ENCODE measurements at regions not wholly inside any gene's neighbourhood (a gene's known extent, or its start where the extent isn't known, plus 50 kb on each side); places are given as distances from the start of the nearest gene placed in this dataset.

DNA sequence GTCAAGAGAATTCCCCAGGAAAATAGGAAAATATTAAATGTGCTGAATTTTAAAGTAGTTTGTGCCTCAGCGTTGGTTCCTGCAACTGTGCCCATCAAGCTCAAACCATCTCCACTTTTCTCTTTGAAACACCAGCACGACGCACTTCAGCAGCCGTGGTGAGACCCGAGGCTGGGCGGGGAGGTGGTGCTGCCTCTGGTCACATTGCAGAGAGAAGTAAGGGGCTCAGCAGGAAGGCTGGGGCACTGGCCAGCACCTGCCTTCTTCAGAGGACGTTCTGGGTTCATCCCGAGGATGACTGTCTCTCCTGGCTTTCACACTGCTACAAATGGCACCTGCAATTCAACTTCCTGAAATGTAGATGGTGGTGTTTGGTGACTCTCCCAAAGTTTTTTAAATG lies 323.7 kb upstream of the SALL3 start:
- Histone ChIP-seq H3K27me3 (ENCODE audit: low read depth) (peaks cover 6% of the 10 kb centered on the region), H3K27ac (no peak overlapping the region), H3K36me3 (no peaks in the 10 kb centered on the region), H3K4me3 (no peak overlapping the region), H3K4me1 (no peaks in the 10 kb centered on the region), H3K9me3 (no peaks in the 10 kb centered on the region)
- ATAC-seq, result no peak
- DNase-seq, result no peak
- TF ChIP-seq, protein P1, sequence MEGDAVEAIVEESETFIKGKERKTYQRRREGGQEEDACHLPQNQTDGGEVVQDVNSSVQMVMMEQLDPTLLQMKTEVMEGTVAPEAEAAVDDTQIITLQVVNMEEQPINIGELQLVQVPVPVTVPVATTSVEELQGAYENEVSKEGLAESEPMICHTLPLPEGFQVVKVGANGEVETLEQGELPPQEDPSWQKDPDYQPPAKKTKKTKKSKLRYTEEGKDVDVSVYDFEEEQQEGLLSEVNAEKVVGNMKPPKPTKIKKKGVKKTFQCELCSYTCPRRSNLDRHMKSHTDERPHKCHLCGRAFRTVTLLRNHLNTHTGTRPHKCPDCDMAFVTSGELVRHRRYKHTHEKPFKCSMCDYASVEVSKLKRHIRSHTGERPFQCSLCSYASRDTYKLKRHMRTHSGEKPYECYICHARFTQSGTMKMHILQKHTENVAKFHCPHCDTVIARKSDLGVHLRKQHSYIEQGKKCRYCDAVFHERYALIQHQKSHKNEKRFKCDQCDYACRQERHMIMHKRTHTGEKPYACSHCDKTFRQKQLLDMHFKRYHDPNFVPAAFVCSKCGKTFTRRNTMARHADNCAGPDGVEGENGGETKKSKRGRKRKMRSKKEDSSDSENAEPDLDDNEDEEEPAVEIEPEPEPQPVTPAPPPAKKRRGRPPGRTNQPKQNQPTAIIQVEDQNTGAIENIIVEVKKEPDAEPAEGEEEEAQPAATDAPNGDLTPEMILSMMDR (IDR thresholded peaks at IDR 0.05), result no peak
- intact Hi-C loops (cut with DNase I), result no loop called here

DNA sequence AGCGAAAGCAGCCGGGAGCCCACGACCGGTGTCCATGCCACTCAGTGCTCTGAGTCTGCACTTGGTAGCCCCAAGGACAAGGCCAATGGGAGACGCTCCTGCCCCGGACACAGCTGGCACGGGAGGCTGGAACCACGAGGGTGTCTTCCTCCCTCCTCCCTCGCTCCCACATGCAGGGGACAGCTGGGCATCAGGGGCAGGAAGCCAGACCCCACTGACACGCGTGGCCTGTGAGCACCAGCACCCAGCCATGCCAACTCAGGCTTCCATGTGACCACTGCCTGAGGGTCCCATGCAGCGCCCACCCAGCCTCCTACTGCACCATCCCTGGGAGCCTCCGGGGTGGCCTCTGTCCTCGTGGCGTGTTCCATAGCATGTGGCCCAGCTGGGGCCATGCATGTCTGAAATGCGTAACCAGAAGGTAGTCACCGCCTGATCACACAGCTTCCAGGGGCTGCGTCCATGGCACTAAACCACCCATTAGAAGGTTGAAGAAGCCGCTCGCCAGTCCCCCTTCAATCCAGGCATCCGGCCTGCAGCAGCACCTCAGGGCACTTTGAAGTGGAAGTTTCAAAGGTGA lies 323.2 kb upstream of the SALL3 start:
- TF ChIP-seq, protein P1 (IDR thresholded peaks at IDR 0.05), result no peak
- no peaks in the 10 kb centered on the region for H3K4me1 ChIP-seq
- intact Hi-C loops (cut with DNase I), result no loop called here
- H3K36me3 ChIP-seq, result no peaks in the 10 kb centered on the region
- peaks cover 6% of the 10 kb centered on the region for H3K27me3 ChIP-seq (ENCODE audit: low read depth)
- H3K27ac ChIP-seq, result no peak overlapping the region
- H3K4me3 ChIP-seq, result no peak overlapping the region
- H3K9me3 ChIP-seq, result no peaks in the 10 kb centered on the region
- DNase-seq (no peak), ATAC-seq (no peak)

DNA sequence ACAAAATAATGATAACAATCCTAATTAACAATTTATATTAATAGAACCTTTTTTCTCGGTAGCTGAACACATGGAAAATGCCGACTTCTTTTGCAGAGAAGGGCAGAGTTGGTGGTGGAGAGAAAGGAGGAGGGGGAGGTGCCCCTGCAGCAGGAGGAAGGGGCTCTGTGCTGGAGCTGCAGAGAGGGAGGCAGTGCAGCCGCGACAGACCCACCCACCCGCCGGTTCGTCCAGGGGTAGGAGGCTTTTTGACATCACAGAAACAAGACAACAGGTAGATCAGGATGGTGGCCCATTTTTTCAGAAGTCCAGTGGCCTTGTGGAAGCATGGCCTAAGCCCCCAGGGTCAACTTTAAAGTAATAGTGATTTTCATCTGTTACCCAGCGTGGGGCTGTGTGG lies 321.1 kb upstream of the SALL3 start:
- H3K4me1 ChIP-seq, result no peaks in the 10 kb centered on the region
- no peak for DNase-seq

DNA sequence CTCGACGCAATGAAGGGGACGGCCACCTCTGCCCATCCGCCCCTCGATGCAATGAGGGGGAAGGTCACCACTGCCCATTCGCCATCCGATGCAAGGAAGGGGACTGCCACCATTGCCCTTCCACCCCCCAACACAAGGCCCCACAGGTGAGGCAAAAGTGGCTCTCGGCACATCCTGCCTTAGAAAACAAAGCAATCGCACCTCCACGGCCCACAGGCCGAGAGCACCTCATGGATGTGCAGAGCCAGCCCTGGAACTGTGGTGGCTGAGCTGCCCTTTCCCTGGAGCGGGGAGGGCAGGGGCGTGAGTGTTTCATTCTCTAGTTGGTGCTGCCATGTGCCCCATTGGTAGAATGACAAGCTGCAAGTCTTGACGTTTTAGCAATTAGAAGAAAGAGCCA lies 320.6 kb upstream of the SALL3 start:
- no peak for DNase-seq
- ATAC-seq, result no peak
- no peak overlapping the region for H3K27ac ChIP-seq
- no peaks in the 10 kb centered on the region for H3K4me1 ChIP-seq
- no peaks in the 10 kb centered on the region for H3K36me3 ChIP-seq
- TF ChIP-seq, protein P1 (IDR thresholded peaks at IDR 0.05), result no peak
- H3K4me3 ChIP-seq, result no peak overlapping the region
- H3K9me3 ChIP-seq, result no peaks in the 10 kb centered on the region
- intact Hi-C loops (cut with DNase I), result no loop called here
- H3K27me3 ChIP-seq (ENCODE audit: low read depth), result peaks cover 6% of the 10 kb centered on the region

More for the DNA sequence above, 321.1 kb upstream of the SALL3 start:
- H3K27ac ChIP-seq, result no peak overlapping the region
- H3K9me3 ChIP-seq, result no peaks in the 10 kb centered on the region
- H3K4me3 ChIP-seq, result no peak overlapping the region
- ATAC-seq, result no peak
- H3K36me3 ChIP-seq, result no peaks in the 10 kb centered on the region
- intact Hi-C loops (cut with DNase I), result no loop called here
- TF ChIP-seq, protein P1 (IDR thresholded peaks at IDR 0.05), result no peak
- peaks cover 6% of the 10 kb centered on the region for H3K27me3 ChIP-seq (ENCODE audit: low read depth)

DNA sequence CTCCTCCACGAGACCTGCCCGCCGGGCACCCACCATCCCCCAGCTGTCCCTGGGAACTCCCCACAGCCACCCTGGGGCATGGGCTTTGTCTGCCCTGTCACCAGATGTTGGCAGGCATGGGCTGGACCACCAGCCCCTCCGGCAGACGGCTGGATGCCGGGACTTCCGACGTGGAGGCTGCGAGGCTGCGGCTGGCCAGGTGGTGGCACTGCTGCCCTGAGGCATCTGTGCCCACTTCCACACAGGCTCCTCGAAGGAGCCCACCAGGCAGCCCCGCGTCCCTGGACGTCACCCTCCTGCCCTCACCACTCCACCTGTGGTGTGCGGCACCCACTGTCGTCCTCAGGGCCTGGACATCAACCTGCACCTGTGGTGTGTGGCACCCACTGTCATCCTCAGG lies 319.9 kb upstream of the SALL3 start:
- ATAC-seq, result peak; percentile 38 to 66

More for the DNA sequence above, 319.9 kb upstream of the SALL3 start:
- Histone ChIP-seq H3K27ac (no peak overlapping the region), H3K36me3 (no peaks in the 10 kb centered on the region), H3K4me1 (no peaks in the 10 kb centered on the region), H3K9me3 (no peaks in the 10 kb centered on the region), H3K4me3 (no peak overlapping the region), H3K27me3 (ENCODE audit: low read depth) (peaks cover 6% of the 10 kb centered on the region)
- intact Hi-C loops (cut with DNase I), result no loop called here
- TF ChIP-seq, protein P1 (IDR thresholded peaks at IDR 0.05), result peak; percentile 55
- DNase-seq, result no peak

All from lower lobe of right lung (tissue), 2 donors.